ENCODE measurements at regions not wholly inside any gene's neighbourhood (a gene's known extent, or its start where the extent isn't known, plus 50 kb on each side); places are given as distances from the start of the nearest gene placed in this dataset.

DNA sequence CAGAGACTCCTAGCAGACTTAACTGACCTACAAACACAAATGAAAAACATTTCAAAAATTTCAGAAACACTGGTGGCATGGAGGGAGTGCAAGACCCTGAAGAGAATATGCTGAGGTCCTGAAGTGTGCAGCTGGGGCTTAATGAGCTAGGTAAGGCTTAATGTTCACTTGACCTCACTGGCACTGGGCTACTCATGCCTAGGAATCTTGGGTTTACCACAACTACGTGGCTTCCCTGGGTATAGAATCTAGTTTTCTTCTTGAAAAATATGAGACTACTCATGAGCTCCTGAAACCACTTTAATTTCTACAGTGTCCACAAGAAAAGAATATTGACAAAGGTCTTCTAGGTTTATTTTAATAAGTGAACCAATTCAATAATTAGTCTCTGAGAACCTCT lies 139.8 kb downstream of the HNMT start:
- no peak overlapping the region for H3K27ac ChIP-seq (ENCODE audit: insufficient read depth, low read depth, low read length)
- FAIRE-seq, result no peak
- CTCF ChIA-PET, result interaction anchor here (1.1 to 5.4 kb wide), 2 partner anchors 13 to 238 kb away, joined by 3 to 25 read pairs; no protein-coding TSS in a partner anchor
- H3K9me1 ChIP-seq (replicated peaks; ENCODE audit: control insufficient read depth, extremely low read depth, insufficient read depth, low read length), result no peaks in the 10 kb centered on the region
- no peaks in the 10 kb centered on the region for H3K36me3 ChIP-seq (ENCODE audit: control insufficient read depth in 2 of 2, extremely low read depth in 1 of 2, insufficient read depth in 2 of 2, low read length in 2 of 2)
- H3K9ac ChIP-seq (replicated peaks; ENCODE audit: extremely low read depth, insufficient read depth, low read length), result no peak overlapping the region
- BruUV-seq (replicated peaks), result no TSS peak
- H3K79me2 ChIP-seq (ENCODE audit: control insufficient read depth, insufficient read depth, low read length), result no peaks in the 10 kb centered on the region
- TF ChIP-seq FOS (IDR thresholded peaks at IDR 0.05; ENCODE audit: borderline replicate concordance, insufficient read depth, low read length), result no peak
- no peak for TF ChIP-seq POLR2A (IDR thresholded peaks at IDR 0.05; ENCODE audit: low read depth, low read length)
- no peak for TF ChIP-seq GATA2 (IDR thresholded peaks at IDR 0.05; ENCODE audit: insufficient read depth, insufficient read length, low read depth, low read length)
- TF ChIP-seq MYC (IDR thresholded peaks at IDR 0.05; ENCODE audit: low read depth, low read length), result no peak
- POLR2A ChIA-PET, result no interaction called here
- H3K4me1 ChIP-seq (ENCODE audit: control insufficient read depth, extremely low read depth, insufficient read depth, low read length), result no peaks in the 10 kb centered on the region
- H3K4me2 ChIP-seq (ENCODE audit: insufficient read depth, low read length), result no peak overlapping the region
- dilution Hi-C loops (cut with MboI; ENCODE audit: extremely low pct_ligation_motif_present, low sequenced_read_pairs) (no loop called here), intact Hi-C loops (cut with micrococcal nuclease) (no loop called here)
- no peak overlapping the region for H3K4me3 ChIP-seq (replicated peaks in 1 of 3; ENCODE audit: insufficient read depth in 1 of 3, low read depth in 1 of 3, low read length in 3 of 3)
- H2AFZ ChIP-seq (ENCODE audit: low read depth, low read length), result no peak overlapping the region
- no peaks in the 10 kb centered on the region for H3K27me3 ChIP-seq (ENCODE audit: control insufficient read depth in 2 of 2, insufficient read depth in 2 of 2, low read length in 2 of 2)
- H3K9me3 ChIP-seq (replicated peaks; ENCODE audit: control insufficient read depth, insufficient read depth, low read length), result no peaks in the 10 kb centered on the region
- DNase-seq (ENCODE audit: low read depth, low spot score), result no peak
- no peaks in the 10 kb centered on the region for H4K20me1 ChIP-seq (replicated peaks; ENCODE audit: control insufficient read depth, extremely low read depth, insufficient read depth, low read length)

GRCh38 chr2:138105358-138105757 lies 141.1 kb downstream of the HNMT start:
- Histone ChIP-seq H3K36me3 (ENCODE audit: control insufficient read depth in 2 of 2, extremely low read depth in 1 of 2, insufficient read depth in 2 of 2, low read length in 2 of 2) (no peaks in the 10 kb centered on the region), H3K27me3 (ENCODE audit: control insufficient read depth in 2 of 2, insufficient read depth in 2 of 2, low read length in 2 of 2) (no peaks in the 10 kb centered on the region), H3K79me2 (ENCODE audit: control insufficient read depth, insufficient read depth, low read length) (no peaks in the 10 kb centered on the region), H3K9me1 (replicated peaks; ENCODE audit: control insufficient read depth, extremely low read depth, insufficient read depth, low read length) (no peaks in the 10 kb centered on the region), H3K27ac (ENCODE audit: insufficient read depth, low read depth, low read length) (no peak overlapping the region), H3K4me3 (replicated peaks in 1 of 3; ENCODE audit: insufficient read depth in 1 of 3, low read depth in 1 of 3, low read length in 3 of 3) (no peak overlapping the region), H3K9ac (replicated peaks; ENCODE audit: extremely low read depth, insufficient read depth, low read length) (no peak overlapping the region), H3K9me3 (replicated peaks; ENCODE audit: control insufficient read depth, insufficient read depth, low read length) (no peaks in the 10 kb centered on the region), H3K4me1 (ENCODE audit: control insufficient read depth, extremely low read depth, insufficient read depth, low read length) (no peaks in the 10 kb centered on the region), H4K20me1 (replicated peaks; ENCODE audit: control insufficient read depth, extremely low read depth, insufficient read depth, low read length) (no peaks in the 10 kb centered on the region), H3K4me2 (ENCODE audit: insufficient read depth, low read length) (no peak overlapping the region), H2AFZ (ENCODE audit: low read depth, low read length) (no peak overlapping the region)
- ChIA-PET POLR2A (no interaction called here), CTCF (no interaction called here)
- TF ChIP-seq POLR2A (IDR thresholded peaks at IDR 0.05; ENCODE audit: low read depth, low read length) (no peak), GATA2 (IDR thresholded peaks at IDR 0.05; ENCODE audit: insufficient read depth, insufficient read length, low read depth, low read length) (no peak), EZH2 (IDR thresholded peaks at IDR 0.05; ENCODE audit: borderline replicate concordance, low read depth, low read length, severe bottlenecking) (no peak), JUN (IDR thresholded peaks at IDR 0.05; ENCODE audit: borderline replicate concordance, insufficient read depth, insufficient read length, low read depth) (no peak), POLR2AphosphoS5 (IDR thresholded peaks at IDR 0.05; ENCODE audit: insufficient read depth, low read depth, low read length) (no peak)
- dilution Hi-C loops (cut with MboI; ENCODE audit: extremely low pct_ligation_motif_present, low sequenced_read_pairs), result no loop called here
- no peak for FAIRE-seq
- DNase-seq (ENCODE audit: low read depth, low spot score), result no peak
- BruUV-seq (replicated peaks), result no TSS peak
- intact Hi-C loops (cut with micrococcal nuclease), result no loop called here

All from endothelial cell of umbilical vein (primary cell).